Psoas muscle (tissue), 7 donors: ENCODE measurements at regions not wholly inside any gene's neighbourhood (a gene's known extent, or its start where the extent isn't known, plus 50 kb on each side); places are given as distances from the start of the nearest gene placed in this dataset.

Experiments used
- ATAC-seq, 4 donors: fragments of 200-7000 bp; cut with Tn5 transposase; one replicate each; pipeline ENCODE4 v1.9.1; 2020; ENCODE audit warnings: moderate library complexity in 3 of 4, mild to moderate bottlenecking in 2 of 4
- DNase-seq, 2 donors: peaks; one replicate each; pipeline ENCODE4 v3.0.0-alpha.2; 2020
- H3K27ac ChIP-seq: fragments of 200-600 bp; one replicate; pipeline ENCODE4 v1.8.0; 2022
- H3K27me3 ChIP-seq, 3 donors: fragments of 200-600 bp in 1 of 3; one replicate each; pipeline versions ENCODE4 v1.6.1 to v1.8.0; 2013 to 2022; ENCODE audit warnings: low read length in 2 of 3, mild to moderate bottlenecking in 2 of 3, moderate library complexity in 1 of 3; ENCODE audit not compliant: insufficient read depth in 3 of 3
- H3K36me3 ChIP-seq, 2 donors: fragments of 200-600 bp in 1 of 2; one replicate each; pipeline versions ENCODE4 v1.6.1 to v1.8.0; 2013 to 2022; ENCODE audit warnings: low read depth in 1 of 2, mild to moderate bottlenecking in 1 of 2, moderate library complexity in 1 of 2; ENCODE audit not compliant: insufficient read depth in 1 of 2
- H3K4me1 ChIP-seq: fragments of 200-600 bp; one replicate; pipeline ENCODE4 v1.8.0; 2022
- H3K4me3 ChIP-seq: fragments of 200-600 bp; one replicate; pipeline ENCODE4 v1.8.0; 2022; ENCODE audit warnings: mild to moderate bottlenecking
- H3K9me3 ChIP-seq: fragments of 200-600 bp; one replicate; pipeline ENCODE4 v1.8.0; 2022
- WGBS, 3 donors: extraction: QIAGEN DNeasy Blood & Tissue Kit; methylation state at CpG; one replicate each; pipeline versions ENCODE4 v1.1.6 to v1.1.7; 2013; 5-methylcytosine and 5-hydroxymethylcytosine counted together
- intact Hi-C, 2 donors: fragments of 100-400 bp; cut with DNase I; formaldehyde crosslinking; loops; one replicate each; pipeline versions ENCODE4 v1.11.0 to v1.14.2; 2022
- TF ChIP-seq, protein P1 (sequence below): fragments of 200-600 bp; IDR thresholded peaks from one replicate; pipeline ENCODE4 v1.8.0; 2022; ENCODE audit warnings: antibody characterized with exemption
- donor health status: healthy with polysubstance abuse.
- donor health status: DM: no; HTN: no; CAD: no; lungs with moderate emphysema.
- donor health status: Bipolar disorder and iron deficiency.
- donor health status: healthy.
- donor health status: DM: yes; HTN: yes; CAD: no.
- donor health status: DM: no; HTN: no; CAD: no.
- donor health status: DM: yes; HTN: yes; CAD: no.

DNA sequence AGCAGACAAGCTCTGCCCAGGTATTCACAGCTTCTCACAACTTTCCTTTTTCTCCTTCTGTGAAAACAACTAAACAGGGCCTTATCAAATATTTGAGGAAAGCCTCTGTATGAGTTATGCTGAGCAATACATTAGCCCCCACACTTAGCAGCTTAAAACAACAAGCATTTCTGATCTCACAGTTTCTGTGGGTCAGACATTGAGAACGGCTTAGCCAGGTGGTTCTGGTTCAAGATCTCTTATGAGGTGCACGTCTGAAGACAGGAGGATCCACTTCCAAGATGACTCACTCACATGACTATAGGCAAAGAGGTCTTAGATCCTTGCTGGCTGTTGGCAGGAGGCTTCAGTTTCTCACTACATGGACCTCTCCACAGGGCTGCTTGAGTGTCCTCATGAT, 181.4 kb upstream of the WSCD1 start:
- WGBS, 3 donors = 70 to 83% (median 70%) methylated on average over 2 of the region's 2 CpGs
- Histone ChIP-seq H3K4me3 (no peak overlapping the region), H3K27ac (no peak overlapping the region), H3K27me3 (no peaks in the 10 kb centered on the region), H3K9me3 (no peaks in the 10 kb centered on the region), H3K36me3 (no peaks in the 10 kb centered on the region), H3K4me1 (peaks cover 12% of the 10 kb centered on the region)
- ATAC-seq = no peak
- no peak for DNase-seq
- intact Hi-C loops = no loop called here
- TF ChIP-seq, protein P1, sequence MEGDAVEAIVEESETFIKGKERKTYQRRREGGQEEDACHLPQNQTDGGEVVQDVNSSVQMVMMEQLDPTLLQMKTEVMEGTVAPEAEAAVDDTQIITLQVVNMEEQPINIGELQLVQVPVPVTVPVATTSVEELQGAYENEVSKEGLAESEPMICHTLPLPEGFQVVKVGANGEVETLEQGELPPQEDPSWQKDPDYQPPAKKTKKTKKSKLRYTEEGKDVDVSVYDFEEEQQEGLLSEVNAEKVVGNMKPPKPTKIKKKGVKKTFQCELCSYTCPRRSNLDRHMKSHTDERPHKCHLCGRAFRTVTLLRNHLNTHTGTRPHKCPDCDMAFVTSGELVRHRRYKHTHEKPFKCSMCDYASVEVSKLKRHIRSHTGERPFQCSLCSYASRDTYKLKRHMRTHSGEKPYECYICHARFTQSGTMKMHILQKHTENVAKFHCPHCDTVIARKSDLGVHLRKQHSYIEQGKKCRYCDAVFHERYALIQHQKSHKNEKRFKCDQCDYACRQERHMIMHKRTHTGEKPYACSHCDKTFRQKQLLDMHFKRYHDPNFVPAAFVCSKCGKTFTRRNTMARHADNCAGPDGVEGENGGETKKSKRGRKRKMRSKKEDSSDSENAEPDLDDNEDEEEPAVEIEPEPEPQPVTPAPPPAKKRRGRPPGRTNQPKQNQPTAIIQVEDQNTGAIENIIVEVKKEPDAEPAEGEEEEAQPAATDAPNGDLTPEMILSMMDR = no peak

- ATAC-seq = peak; percentile 53 to 98 (median 93)
Measured at GRCh38 chr17:5892921-5893675, 177.1 kb upstream of the WSCD1 start.

DNA sequence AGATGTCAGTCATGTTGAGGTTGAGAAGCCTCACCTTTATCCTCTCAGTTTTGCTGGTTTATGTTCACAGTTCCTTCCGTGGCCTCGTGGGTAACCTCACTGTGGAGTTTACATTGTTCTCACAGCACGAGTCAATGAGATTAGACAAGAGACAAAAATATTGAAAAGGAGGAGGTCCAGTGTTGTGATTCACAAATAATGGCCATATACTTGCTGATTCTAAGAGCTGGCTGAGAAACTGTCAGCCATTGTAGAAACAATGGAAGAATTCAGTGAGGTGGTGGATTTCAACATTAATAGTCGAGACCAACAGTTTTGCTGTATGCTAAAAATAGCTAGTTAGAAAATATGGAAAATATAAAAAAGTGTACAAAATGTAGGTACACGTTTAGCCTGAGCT, 176.4 kb upstream of the WSCD1 start:
- 46 to 68% (median 48%) methylated on average over 5 of the region's 5 CpGs for WGBS, 3 donors
- TF ChIP-seq, protein P1 = no peak

More at GRCh38 chr17:5892921-5893675, 177.1 kb upstream of the WSCD1 start:
- H3K4me1 ChIP-seq = peaks cover 18% of the 10 kb centered on the region
- 19 to 26% (median 25%) methylated on average over 3 of the region's 3 CpGs for WGBS, 3 donors
- H3K4me3 ChIP-seq = no peak overlapping the region
- no peak for DNase-seq
- no peaks in the 10 kb centered on the region for H3K36me3 ChIP-seq
- no peaks in the 10 kb centered on the region for H3K27me3 ChIP-seq
- TF ChIP-seq, protein P1 = no peak
- no peaks in the 10 kb centered on the region for H3K9me3 ChIP-seq
- intact Hi-C loops = no loop called here
- H3K27ac ChIP-seq = peak overlapping the region; percentile 19

GRCh38 chr17:5895276-5895675, 174.9 kb upstream of the WSCD1 start:
- H3K27ac ChIP-seq = no peak overlapping the region
- peaks cover 18% of the 10 kb centered on the region for H3K4me1 ChIP-seq
- no peak for ATAC-seq
- intact Hi-C loops = no loop called here
- WGBS, 3 donors = 76 to 79% (median 77%) methylated on average over 6 of the region's 6 CpGs
- no peaks in the 10 kb centered on the region for H3K27me3 ChIP-seq
- no peaks in the 10 kb centered on the region for H3K9me3 ChIP-seq
- no peak for DNase-seq
- no peaks in the 10 kb centered on the region for H3K36me3 ChIP-seq
- TF ChIP-seq, protein P1 = no peak
- no peak overlapping the region for H3K4me3 ChIP-seq

More for the DNA sequence above, 176.4 kb upstream of the WSCD1 start:
- intact Hi-C loops = no loop called here
- Histone ChIP-seq H3K4me3 (no peak overlapping the region), H3K4me1 (peaks cover 18% of the 10 kb centered on the region), H3K27ac (no peak overlapping the region), H3K9me3 (no peaks in the 10 kb centered on the region), H3K36me3 (no peaks in the 10 kb centered on the region), H3K27me3 (no peaks in the 10 kb centered on the region)
- no peak for DNase-seq
- ATAC-seq = peak in 1 of 4 donors; percentile 28

DNA sequence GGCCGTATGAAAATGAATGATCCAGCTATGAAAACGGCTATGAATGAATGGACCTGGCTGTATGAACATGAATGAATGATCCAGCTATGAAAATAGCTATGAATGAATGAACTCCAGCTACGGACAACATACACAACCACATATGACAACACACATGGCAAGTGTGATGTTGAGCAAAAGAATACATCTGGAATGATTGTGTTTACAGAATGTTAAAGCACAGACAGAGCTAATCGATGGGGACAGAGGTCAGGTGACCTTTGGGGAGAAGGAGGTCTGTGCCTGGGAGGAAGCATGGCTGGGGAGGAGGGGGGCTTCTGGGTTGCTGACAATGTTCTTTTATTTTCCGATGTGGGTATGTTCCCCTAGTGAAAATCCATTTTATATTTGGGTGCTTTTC, 174.0 kb upstream of the WSCD1 start:
- Histone ChIP-seq H3K4me1 (peaks cover 18% of the 10 kb centered on the region), H3K27me3 (no peaks in the 10 kb centered on the region), H3K4me3 (no peak overlapping the region), H3K27ac (no peak overlapping the region), H3K9me3 (no peaks in the 10 kb centered on the region), H3K36me3 (no peaks in the 10 kb centered on the region)
- no peak for ATAC-seq
- DNase-seq = no peak
- intact Hi-C loops = no loop called here
- TF ChIP-seq, protein P1 = no peak
- WGBS, 3 donors = 84 to 89% (median 87%) methylated on average over 5 of the region's 5 CpGs
